ENCODE measurements at regions not wholly inside any gene's neighbourhood (a gene's known extent, or its start where the extent isn't known, plus 50 kb on each side); places are given as distances from the start of the nearest gene placed in this dataset.

- no peak for TF ChIP-seq ZBTB11 (CRISPR knock-in tag; IDR thresholded peaks at IDR 0.05)
- no peak for TF ChIP-seq U2AF2 (optimal IDR thresholded peaks at IDR 0.05; ENCODE audit: low read depth, low read length)
- TF ChIP-seq EZH2 (IDR thresholded peaks at IDR 0.05; ENCODE audit: borderline replicate concordance, low read depth, low read length), result no peak
- no peak for TF ChIP-seq REST (IDR thresholded peaks at IDR 0.05; ENCODE audit: borderline replicate concordance)
- TF ChIP-seq REST (CRISPR knock-in tag; IDR thresholded peaks at IDR 0.05; ENCODE audit: low read depth), result no peak
- TF ChIP-seq SETDB1 (IDR thresholded peaks at IDR 0.05; ENCODE audit: low read length), result no peak
- TF ChIP-seq, protein P1, sequence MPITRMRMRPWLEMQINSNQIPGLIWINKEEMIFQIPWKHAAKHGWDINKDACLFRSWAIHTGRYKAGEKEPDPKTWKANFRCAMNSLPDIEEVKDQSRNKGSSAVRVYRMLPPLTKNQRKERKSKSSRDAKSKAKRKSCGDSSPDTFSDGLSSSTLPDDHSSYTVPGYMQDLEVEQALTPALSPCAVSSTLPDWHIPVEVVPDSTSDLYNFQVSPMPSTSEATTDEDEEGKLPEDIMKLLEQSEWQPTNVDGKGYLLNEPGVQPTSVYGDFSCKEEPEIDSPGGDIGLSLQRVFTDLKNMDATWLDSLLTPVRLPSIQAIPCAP (CRISPR knock-in tag; IDR thresholded peaks at IDR 0.05; ENCODE audit: borderline replicate concordance), result no peak
- TF ChIP-seq POLR2A (conservative IDR thresholded peaks at IDR 0.05), result no peak
- TF ChIP-seq CEBPG (CRISPR knock-in tag; IDR thresholded peaks at IDR 0.05), result no peak
- no peak for TF ChIP-seq CEBPG (tag; conservative IDR thresholded peaks at IDR 0.05 in 1 of 2, IDR thresholded peaks at IDR 0.05 in 1 of 2)
- TF ChIP-seq SMAD3 (CRISPR knock-in tag; conservative IDR thresholded peaks at IDR 0.05), result no peak
- no peak for TF ChIP-seq JUND (IDR thresholded peaks at IDR 0.05; ENCODE audit: borderline replicate concordance, low read depth, low read length)
- no peak for TF ChIP-seq JUND (tag; IDR thresholded peaks at IDR 0.05; ENCODE audit: borderline replicate concordance, low read depth, low read length)
- TF ChIP-seq ETV5 (CRISPR knock-in tag; IDR thresholded peaks at IDR 0.05; ENCODE audit: low read depth), result no peak
Observed at GRCh38 chr11:133600306-133600705, 68.0 kb upstream of the OPCML start.
